ENCODE measurements at regions not wholly inside any gene's neighbourhood (a gene's known extent, or its start where the extent isn't known, plus 50 kb on each side); places are given as distances from the start of the nearest gene placed in this dataset.

DNA sequence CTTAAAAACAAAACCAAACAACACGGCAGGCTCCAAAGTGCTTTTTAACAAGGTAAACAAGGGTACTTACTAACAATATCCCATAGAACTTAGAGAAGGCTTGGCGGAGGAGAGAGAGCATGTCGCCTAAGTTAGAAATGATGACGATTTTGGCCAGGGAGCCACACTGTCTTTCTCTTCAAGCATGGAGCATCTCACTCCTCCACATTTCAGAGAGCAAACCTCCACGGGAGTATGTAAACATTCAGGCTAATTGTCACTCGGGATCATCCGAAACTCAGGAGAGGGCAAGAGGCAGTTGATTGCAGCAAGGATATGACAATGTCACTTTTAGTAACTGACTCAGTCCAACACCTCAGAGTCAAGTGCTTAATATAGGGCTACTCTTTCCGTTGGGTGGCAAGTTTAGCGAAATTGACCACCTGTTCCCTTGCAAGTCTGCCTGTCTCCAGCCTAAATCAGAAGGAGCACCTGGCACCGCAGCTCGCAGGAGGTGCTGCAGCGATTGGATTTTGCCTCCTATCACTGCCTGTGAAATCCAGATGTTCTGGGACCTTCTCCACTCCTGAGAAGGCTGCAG, 65.8 kb upstream of the RPS6KA2 start:
- TF ChIP-seq CTCF (IDR thresholded peaks at IDR 0.05) = no peak
- ATAC-seq = no peak

DNA sequence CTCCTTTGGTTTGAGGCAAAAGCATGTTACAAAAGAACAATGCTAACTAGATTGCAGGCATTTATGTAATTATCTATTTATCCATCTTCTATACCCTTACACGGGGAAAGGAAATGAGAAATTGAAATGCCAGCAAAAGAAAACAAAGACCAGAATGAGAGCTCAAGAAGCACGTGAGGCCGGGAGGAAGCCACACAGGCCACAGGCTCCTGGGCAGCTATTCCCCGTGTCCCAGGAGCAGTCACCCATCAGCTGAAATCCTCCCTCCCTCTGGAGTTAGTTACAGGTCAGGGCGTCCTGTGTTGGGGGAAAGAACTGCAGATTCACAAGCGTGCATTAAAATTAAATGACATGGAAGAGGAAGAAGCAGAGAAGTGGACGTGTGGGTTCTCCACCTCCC, 64.7 kb upstream of the RPS6KA2 start:
- no peaks in the 10 kb centered on the region for H3K4me1 ChIP-seq (ENCODE audit: low read depth)
- intact Hi-C loops (cut with DNase I, micrococcal nuclease) = no loop called here
- no peaks in the 10 kb centered on the region for H3K36me3 ChIP-seq (ENCODE audit: low read depth)
- no peak overlapping the region for H3K4me3 ChIP-seq
- DNase-seq (no peak), ATAC-seq (no peak)
- H3K9me3 ChIP-seq = no peaks in the 10 kb centered on the region
- TF ChIP-seq CTCF (IDR thresholded peaks at IDR 0.05) = no peak

More for the DNA sequence above, 65.8 kb upstream of the RPS6KA2 start:
- no peaks in the 10 kb centered on the region for H3K36me3 ChIP-seq (ENCODE audit: low read depth)
- intact Hi-C loops (cut with DNase I, micrococcal nuclease) = no loop called here
- no peaks in the 10 kb centered on the region for H3K9me3 ChIP-seq
- no peak overlapping the region for H3K4me3 ChIP-seq
- DNase-seq = no peak
- H3K4me1 ChIP-seq (ENCODE audit: low read depth) = no peaks in the 10 kb centered on the region

GRCh38 chr6:166691199-166691598, 64.1 kb upstream of the RPS6KA2 start:
- TF ChIP-seq CTCF (IDR thresholded peaks at IDR 0.05) = no peak
- Histone ChIP-seq H3K4me3 (no peak overlapping the region), H3K9me3 (no peaks in the 10 kb centered on the region), H3K36me3 (ENCODE audit: low read depth) (no peaks in the 10 kb centered on the region), H3K4me1 (ENCODE audit: low read depth) (no peaks in the 10 kb centered on the region)
- intact Hi-C loops (cut with DNase I, micrococcal nuclease) = no loop called here
- no peak for ATAC-seq
- no peak for DNase-seq

DNA sequence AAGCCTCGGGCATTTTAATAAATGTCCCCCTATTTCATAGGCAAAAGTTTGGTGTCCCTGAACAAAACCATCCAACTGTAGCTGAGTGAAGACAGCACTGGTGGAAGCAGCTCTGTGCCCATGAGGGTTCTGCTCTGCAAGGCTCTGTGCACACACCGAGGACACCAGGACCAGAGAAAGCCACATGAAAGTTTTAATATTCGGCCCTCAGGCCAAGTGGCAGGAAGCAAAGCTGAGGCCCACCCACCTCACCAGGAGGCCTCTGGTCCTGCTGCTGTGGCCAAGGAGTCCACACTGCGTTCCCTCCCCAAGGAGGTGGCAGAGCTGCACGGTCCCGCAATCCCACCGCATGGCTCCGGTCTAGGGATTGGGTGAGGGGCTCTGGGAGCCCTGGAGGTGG, 62.6 kb upstream of the RPS6KA2 start:
- intact Hi-C loops (cut with DNase I, micrococcal nuclease) = no loop called here
- no peaks in the 10 kb centered on the region for H3K4me1 ChIP-seq (ENCODE audit: low read depth)
- H3K4me3 ChIP-seq = no peak overlapping the region
- no peak for TF ChIP-seq CTCF (IDR thresholded peaks at IDR 0.05)
- H3K36me3 ChIP-seq (ENCODE audit: low read depth) = no peaks in the 10 kb centered on the region
- H3K9me3 ChIP-seq = no peaks in the 10 kb centered on the region
- ATAC-seq (no peak), DNase-seq (no peak)

- no peak for TF ChIP-seq CTCF (IDR thresholded peaks at IDR 0.05)
- Histone ChIP-seq H3K4me3 (no peak overlapping the region), H3K4me1 (ENCODE audit: low read depth) (no peaks in the 10 kb centered on the region), H3K9me3 (no peaks in the 10 kb centered on the region), H3K36me3 (ENCODE audit: low read depth) (no peaks in the 10 kb centered on the region)
- intact Hi-C loops (cut with DNase I, micrococcal nuclease) = no loop called here
- DNase-seq (no peak), ATAC-seq (no peak)
Observed at GRCh38 chr6:166688901-166689300, 61.9 kb upstream of the RPS6KA2 start.

DNA sequence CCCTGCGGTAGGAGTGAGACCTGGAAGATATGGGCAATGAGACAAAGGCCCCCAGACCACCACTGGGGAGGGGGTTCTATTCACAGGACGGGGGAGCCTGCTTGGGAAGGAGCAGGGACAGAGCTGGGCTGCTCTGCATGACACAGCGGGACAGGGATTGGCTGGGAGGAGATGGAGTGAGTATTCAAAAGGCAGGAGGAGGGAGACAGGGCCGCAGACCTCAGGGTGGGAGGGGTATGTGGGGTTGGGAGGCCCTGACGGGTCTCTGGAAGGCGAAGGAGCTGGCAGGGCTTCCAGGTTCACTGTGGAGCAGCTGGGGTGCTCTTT, 60.8 kb upstream of the RPS6KA2 start:
- ATAC-seq = no peak
- TF ChIP-seq CTCF (IDR thresholded peaks at IDR 0.05) = no peak
- intact Hi-C loops (cut with DNase I, micrococcal nuclease) = no loop called here
- H3K4me3 ChIP-seq = no peak overlapping the region
- H3K4me1 ChIP-seq (ENCODE audit: low read depth) = no peaks in the 10 kb centered on the region
- H3K9me3 ChIP-seq = no peaks in the 10 kb centered on the region
- no peak for DNase-seq
- no peaks in the 10 kb centered on the region for H3K36me3 ChIP-seq (ENCODE audit: low read depth)
